Esophagus (tissue), 2 donors: ENCODE measurements at regions not wholly inside any gene's neighbourhood (a gene's known extent, or its start where the extent isn't known, plus 50 kb on each side); places are given as distances from the start of the nearest gene placed in this dataset.

Experiments used
- H3K27ac ChIP-seq, 2 donors: one replicate each; pipeline ENCODE4 v1.5.1; 2013; ENCODE audit warnings: low read depth in 2 of 2, mild to moderate bottlenecking in 2 of 2, inconsistent platforms in 1 of 2, low read length in 1 of 2, moderate library complexity in 1 of 2
- H3K27me3 ChIP-seq, 2 donors: one replicate each; pipeline ENCODE4 v1.6.1; 2013; ENCODE audit warnings: low read length in 2 of 2, control low read depth in 1 of 2, mild to moderate bottlenecking in 1 of 2; ENCODE audit not compliant: insufficient read depth in 2 of 2, control insufficient read depth in 1 of 2
- H3K36me3 ChIP-seq, 2 donors: one replicate each; pipeline ENCODE4 v1.6.1; 2013; ENCODE audit warnings: low read length in 1 of 2; ENCODE audit not compliant: control insufficient read depth in 2 of 2, insufficient read depth in 2 of 2
- H3K4me1 ChIP-seq, 2 donors: one replicate each; pipeline ENCODE4 v1.6.1; 2013; ENCODE audit warnings: low read length in 1 of 2; ENCODE audit not compliant: control insufficient read depth in 2 of 2, insufficient read depth in 2 of 2
- H3K4me3 ChIP-seq, 2 donors: one replicate each; pipeline ENCODE4 v1.5.1; 2013; ENCODE audit warnings: low read length in 2 of 2, mild to moderate bottlenecking in 2 of 2, low read depth in 1 of 2, moderate library complexity in 1 of 2
- H3K9me3 ChIP-seq, 2 donors: one replicate each; pipeline ENCODE4 v1.6.1; 2013; ENCODE audit warnings: mild to moderate bottlenecking in 2 of 2, low read depth in 1 of 2, low read length in 1 of 2, moderate library complexity in 1 of 2; ENCODE audit not compliant: control insufficient read depth in 2 of 2, insufficient read depth in 1 of 2
- WGBS, 2 donors: extraction: QIAGEN DNeasy Blood & Tissue Kit; methylation state at CpG; one replicate each; pipeline ENCODE4 v1.1.7; 2013; 5-methylcytosine and 5-hydroxymethylcytosine counted together
- donor health status: healthy with polysubstance abuse.
- donor health status: Bipolar disorder and iron deficiency.

DNA sequence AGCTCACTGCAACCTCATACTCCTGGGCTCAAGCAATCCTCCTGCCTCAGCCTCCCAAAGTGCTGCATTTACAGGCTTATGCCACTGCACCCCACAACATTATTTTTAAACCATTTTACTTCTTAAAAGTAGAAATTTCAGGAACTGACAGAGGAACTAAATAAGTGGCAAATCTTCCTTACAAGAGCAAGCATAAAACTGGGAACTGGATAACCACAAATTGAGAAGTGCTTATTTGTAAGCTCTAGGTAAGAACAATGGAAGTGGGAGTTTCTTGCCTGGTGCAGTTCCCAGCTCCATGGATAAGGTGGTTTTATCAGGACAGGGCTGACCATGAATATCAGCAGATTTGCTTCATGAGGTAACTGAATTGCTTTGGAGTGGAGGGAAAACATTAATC, 655.2 kb downstream of the DIPK2A start:
- Histone ChIP-seq H3K9me3 (no peaks in the 10 kb centered on the region), H3K4me3 (no peak overlapping the region), H3K27ac (no peak overlapping the region), H3K36me3 (no peaks in the 10 kb centered on the region), H3K4me1 (no peaks in the 10 kb centered on the region), H3K27me3 (no peaks in the 10 kb centered on the region)

DNA sequence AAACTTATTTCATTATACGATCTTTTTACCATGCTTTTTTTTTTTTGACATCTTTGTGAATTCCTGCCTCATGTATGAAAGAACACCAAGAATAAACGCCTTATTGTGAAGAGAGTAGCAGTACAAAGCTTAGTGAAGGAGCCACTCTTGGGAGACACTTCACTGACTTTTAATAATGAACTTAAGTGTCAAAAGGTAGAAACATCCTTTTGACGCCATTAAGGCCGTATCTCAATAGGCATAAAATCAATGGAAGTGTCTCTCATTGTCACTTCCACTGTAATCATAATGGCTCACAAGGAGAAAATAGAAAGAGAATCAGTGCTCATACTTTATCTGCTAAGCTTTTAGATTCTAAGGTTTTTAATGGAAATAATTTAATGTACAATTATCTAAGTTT, 657.8 kb downstream of the DIPK2A start:
- 81 to 83% methylated on average over 4 of the region's 4 CpGs for WGBS, 2 donors

DNA sequence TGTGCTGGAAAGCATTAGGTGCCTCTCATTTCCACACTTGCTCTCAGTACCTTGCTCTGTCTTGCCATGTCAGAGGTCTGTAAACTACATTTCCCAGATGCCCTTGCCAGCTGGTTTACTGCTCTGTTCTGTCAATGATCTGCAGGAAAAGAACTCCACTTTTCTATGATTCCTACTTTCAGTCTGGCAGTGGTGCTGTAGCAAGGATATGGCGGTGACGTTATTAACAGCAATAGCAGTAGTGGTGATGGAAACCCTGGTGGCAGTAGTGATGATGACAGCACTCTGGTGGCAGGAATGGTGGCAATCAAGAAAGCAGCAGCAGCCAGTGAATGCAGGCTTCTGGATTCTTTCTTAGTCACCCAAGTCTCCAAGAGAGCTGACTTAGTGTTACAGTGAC, 665.2 kb downstream of the DIPK2A start:
- 62 to 81% methylated on average over 2 of the region's 2 CpGs for whole genome bisulfite sequencing, 2 donors
- Histone ChIP-seq H3K27me3 (no peaks in the 10 kb centered on the region), H3K36me3 (no peaks in the 10 kb centered on the region), H3K27ac (no peak overlapping the region), H3K9me3 (no peaks in the 10 kb centered on the region), H3K4me3 (no peak overlapping the region), H3K4me1 (no peaks in the 10 kb centered on the region)

More for the DNA sequence above, 657.8 kb downstream of the DIPK2A start:
- no peak overlapping the region for H3K4me3 ChIP-seq
- H3K9me3 ChIP-seq, result no peaks in the 10 kb centered on the region
- no peaks in the 10 kb centered on the region for H3K4me1 ChIP-seq
- no peaks in the 10 kb centered on the region for H3K27me3 ChIP-seq
- H3K27ac ChIP-seq, result no peak overlapping the region
- no peaks in the 10 kb centered on the region for H3K36me3 ChIP-seq

DNA sequence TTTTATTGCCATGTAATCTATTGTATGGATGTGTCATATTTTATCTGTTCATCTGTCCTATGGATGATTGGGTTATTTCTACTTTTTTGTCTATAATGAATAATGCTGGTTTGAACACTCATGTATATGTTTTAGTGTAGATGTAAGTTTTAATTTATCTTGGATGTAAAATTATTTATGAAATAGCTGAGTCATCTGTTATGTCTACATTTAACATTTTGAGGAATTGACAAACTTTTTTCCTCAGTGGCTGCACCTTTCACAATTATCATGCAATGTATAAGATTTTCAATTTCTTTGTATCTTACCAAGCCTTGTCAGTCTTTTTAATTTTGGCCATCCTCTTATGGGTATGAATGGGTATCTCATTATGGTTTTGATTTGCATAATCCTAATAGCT, 666.4 kb downstream of the DIPK2A start:
- no peak overlapping the region for H3K4me3 ChIP-seq
- H3K36me3 ChIP-seq, result no peaks in the 10 kb centered on the region

DNA sequence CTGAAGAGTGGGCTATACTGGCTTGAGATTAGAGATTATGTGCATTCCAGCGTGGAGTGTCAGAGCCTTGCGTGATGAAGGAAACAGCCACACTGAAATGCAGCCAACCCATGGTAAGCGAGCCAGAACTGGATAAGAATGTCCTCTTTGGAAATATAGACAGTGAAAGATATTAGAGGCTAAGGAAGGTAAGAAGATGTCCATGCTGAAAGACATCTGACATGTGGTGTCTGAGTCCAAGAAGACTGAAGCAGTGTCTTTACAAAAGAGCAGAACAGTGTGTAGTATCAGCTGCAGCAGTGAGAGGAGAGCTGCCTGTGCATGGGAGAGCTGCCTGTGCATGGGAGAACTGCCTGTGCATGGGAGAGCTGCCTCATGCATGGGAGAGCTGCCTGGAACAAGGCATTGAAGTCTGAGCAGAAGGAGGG, 672.2 kb downstream of the DIPK2A start:
- H3K9me3 ChIP-seq, result no peaks in the 10 kb centered on the region
- no peak overlapping the region for H3K4me3 ChIP-seq
- WGBS, 2 donors, result 33 to 43% methylated on average over 3 of the region's 3 CpGs
- H3K36me3 ChIP-seq, result no peaks in the 10 kb centered on the region
- no peak overlapping the region for H3K27ac ChIP-seq
- H3K27me3 ChIP-seq, result no peaks in the 10 kb centered on the region
- H3K4me1 ChIP-seq, result peaks cover 0 to 2% of the 10 kb centered on the region in 2 donors

More for the DNA sequence above, 666.4 kb downstream of the DIPK2A start:
- no peaks in the 10 kb centered on the region for H3K4me1 ChIP-seq
- no peaks in the 10 kb centered on the region for H3K9me3 ChIP-seq
- H3K27me3 ChIP-seq, result no peaks in the 10 kb centered on the region
- H3K27ac ChIP-seq, result no peak overlapping the region

DNA sequence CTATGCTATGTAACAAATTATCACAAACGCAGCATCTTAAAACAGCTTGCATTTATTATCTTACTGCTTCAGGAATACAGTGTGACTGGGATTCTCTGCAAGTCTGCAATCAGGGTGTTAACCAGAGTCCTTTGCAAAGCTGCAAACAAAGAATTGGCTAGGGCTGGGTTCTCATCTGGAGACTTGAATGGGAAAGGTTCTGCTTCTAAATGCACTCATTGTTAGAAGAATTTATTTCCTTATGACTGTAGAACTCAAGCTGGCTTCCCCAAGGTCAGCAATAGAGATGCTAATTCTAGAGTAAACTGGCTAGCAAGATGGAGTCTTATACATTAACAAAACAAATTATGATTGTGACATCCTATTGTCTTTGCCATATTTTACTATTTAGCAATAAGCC, 673.7 kb downstream of the DIPK2A start:
- Histone ChIP-seq H3K27ac (no peak overlapping the region), H3K27me3 (no peaks in the 10 kb centered on the region), H3K36me3 (no peaks in the 10 kb centered on the region), H3K4me1 (peaks cover 0 to 2% of the 10 kb centered on the region in 2 donors), H3K4me3 (no peak overlapping the region), H3K9me3 (no peaks in the 10 kb centered on the region)
- 95 to 96% methylated on average over 1 of the region's 1 CpG for WGBS, 2 donors

DNA sequence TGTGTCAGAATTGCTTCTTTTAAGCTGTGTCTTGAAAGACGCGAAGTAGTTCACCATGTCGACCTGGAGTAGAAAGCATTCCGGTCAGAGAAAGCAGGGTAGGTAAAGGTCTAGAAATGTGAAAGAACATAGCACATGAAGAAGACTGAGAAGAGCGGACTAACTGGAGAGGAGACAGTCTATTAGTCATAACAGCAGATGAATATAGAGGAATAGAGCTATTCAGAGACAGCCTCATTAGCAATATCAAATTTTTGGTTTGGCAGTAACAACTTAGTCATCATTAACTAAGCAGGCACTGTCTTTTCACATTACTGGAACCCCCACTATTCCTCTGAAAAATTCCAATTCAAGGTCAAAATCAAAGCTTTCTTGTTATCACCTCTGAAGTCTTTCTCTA, 678.8 kb downstream of the DIPK2A start:
- H3K27me3 ChIP-seq, result no peaks in the 10 kb centered on the region
- no peak overlapping the region for H3K4me3 ChIP-seq
- WGBS, 2 donors, result 95 to 96% methylated on average over 5 of the region's 5 CpGs
- H3K9me3 ChIP-seq, result no peaks in the 10 kb centered on the region
- no peaks in the 10 kb centered on the region for H3K4me1 ChIP-seq
- H3K36me3 ChIP-seq, result no peaks in the 10 kb centered on the region
- H3K27ac ChIP-seq, result no peak overlapping the region

DNA sequence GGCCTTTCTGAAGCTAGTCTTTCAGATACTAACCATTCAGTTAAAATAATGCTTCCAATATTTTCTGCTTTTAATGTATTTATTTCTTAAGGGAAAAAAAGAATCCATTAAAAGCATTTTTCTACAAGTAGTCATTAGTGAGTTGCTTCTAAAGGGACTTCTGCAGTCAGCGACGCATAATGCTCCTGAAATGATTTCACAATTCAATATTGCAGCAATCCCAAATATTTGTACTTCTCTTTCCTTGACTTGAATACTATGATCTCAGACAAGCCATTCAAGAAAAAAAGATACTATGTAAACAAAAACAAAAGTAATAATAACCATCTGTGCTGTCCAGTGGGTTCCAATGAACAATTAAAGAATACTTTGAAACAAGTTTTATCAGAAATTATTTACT, 681.0 kb downstream of the DIPK2A start:
- no peaks in the 10 kb centered on the region for H3K4me1 ChIP-seq
- H3K27ac ChIP-seq, result no peak overlapping the region
- no peaks in the 10 kb centered on the region for H3K36me3 ChIP-seq
- H3K9me3 ChIP-seq, result no peaks in the 10 kb centered on the region
- no peak overlapping the region for H3K4me3 ChIP-seq
- H3K27me3 ChIP-seq, result no peaks in the 10 kb centered on the region
- WGBS, 2 donors, result 65 to 78% methylated on average over 2 of the region's 2 CpGs

DNA sequence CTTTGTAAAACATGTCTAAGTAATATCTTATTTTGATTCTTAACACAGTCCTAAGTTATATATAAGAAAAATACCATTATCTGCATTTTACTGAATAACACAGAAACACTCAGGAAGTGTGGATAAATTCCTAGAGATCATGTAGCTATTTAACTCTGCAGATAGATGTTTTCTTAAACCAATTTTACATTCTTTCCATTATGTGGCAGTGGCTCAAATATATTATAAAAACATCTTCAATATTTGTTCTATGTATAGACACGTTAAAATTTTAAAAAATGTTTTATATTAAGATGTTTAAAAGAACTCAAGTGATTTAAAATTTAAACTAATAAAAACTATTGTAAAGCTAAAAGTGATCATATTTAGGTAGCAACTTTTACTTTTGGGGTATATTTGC, 683.8 kb downstream of the DIPK2A start:
- 58 to 60% methylated on average over 1 of the region's 1 CpG for WGBS, 2 donors
- Histone ChIP-seq H3K27me3 (no peaks in the 10 kb centered on the region), H3K9me3 (no peaks in the 10 kb centered on the region), H3K36me3 (no peaks in the 10 kb centered on the region), H3K4me1 (no peaks in the 10 kb centered on the region), H3K27ac (no peak overlapping the region), H3K4me3 (no peak overlapping the region)

DNA sequence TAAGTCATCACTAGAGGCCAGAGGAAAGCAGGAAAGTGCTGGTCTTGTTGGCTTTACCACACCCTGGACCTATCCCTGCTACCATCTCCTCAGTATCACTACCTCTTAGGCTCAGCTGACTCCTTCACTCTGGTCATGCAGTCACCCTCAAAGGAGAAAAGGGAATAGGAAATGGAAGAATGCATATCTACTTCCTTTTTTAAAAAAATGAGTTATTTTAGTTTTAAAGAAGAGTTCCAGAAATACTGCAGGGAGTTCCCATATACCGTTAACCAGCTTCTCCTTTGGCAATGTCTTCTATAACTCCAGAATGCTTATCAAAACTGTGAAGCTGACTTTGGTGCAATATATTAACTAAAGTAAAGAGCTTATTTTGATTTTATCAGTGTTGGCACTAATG, 688.6 kb downstream of the DIPK2A start:
- Histone ChIP-seq H3K4me1 (no peaks in the 10 kb centered on the region), H3K27me3 (no peaks in the 10 kb centered on the region), H3K4me3 (no peak overlapping the region), H3K36me3 (no peaks in the 10 kb centered on the region), H3K9me3 (peaks cover 0 to 2% of the 10 kb centered on the region in 2 donors), H3K27ac (no peak overlapping the region)
- 88 to 89% methylated on average over 1 of the region's 1 CpG for WGBS, 2 donors
